ENCODE measurements at regions not wholly inside any gene's neighbourhood (a gene's known extent, or its start where the extent isn't known, plus 50 kb on each side); places are given as distances from the start of the nearest gene placed in this dataset.

- TF ChIP-seq FOXK2 (IDR thresholded peaks at IDR 0.05), result no peak
- no peak for TF ChIP-seq FOXM1 (IDR thresholded peaks at IDR 0.05; ENCODE audit: borderline replicate concordance)
- TF ChIP-seq SP1 (IDR thresholded peaks at IDR 0.05), result no peak
- no peak for TF ChIP-seq TARDBP (IDR thresholded peaks at IDR 0.05)
- no peak for TF ChIP-seq BHLHE40 (IDR thresholded peaks at IDR 0.05; ENCODE audit: borderline replicate concordance)
- no peak for TF ChIP-seq ELF4 (IDR thresholded peaks at IDR 0.05)
- TF ChIP-seq FOXA1 (IDR thresholded peaks at IDR 0.05), result no peak
- TF ChIP-seq PKNOX1 (IDR thresholded peaks at IDR 0.05), result no peak
- TF ChIP-seq ARNT (IDR thresholded peaks at IDR 0.05), result no peak
These were observed 951.6 kb downstream of the DIPK2A start for GRCh38 chr3:144923046-144923775.
